GM23338 (cell line): ENCODE measurements at regions not wholly inside any gene's neighbourhood (a gene's known extent, or its start where the extent isn't known, plus 50 kb on each side); places are given as distances from the start of the nearest gene placed in this dataset.

Experiments
- EZH2 ChIP-seq: fragments of 200-600 bp; sonication (generic); IDR thresholded peaks from one replicate; pipeline ENCODE4 v1.8.0; 2017; ENCODE audit warnings: antibody characterized with exemption, mild to moderate bottlenecking, low read depth; ENCODE audit not compliant: unreplicated experiment
- EZH2phosphoT487 ChIP-seq: fragments of 200-600 bp; sonication (generic); IDR thresholded peaks from one replicate; pipeline ENCODE4 v1.8.1; 2018; ENCODE audit warnings: antibody characterized with exemption; ENCODE audit not compliant: unreplicated experiment
- POLR2AphosphoS5 ChIP-seq: IDR thresholded peaks from 2 replicates; pipeline ENCODE4 v1.6.1; 2016; ENCODE audit warnings: antibody characterized with exemption, low read depth
- TF ChIP-seq, protein P1 (sequence below): IDR thresholded peaks from one replicate; pipeline ENCODE4 v1.6.1; 2018; ENCODE audit warnings: antibody characterized with exemption; ENCODE audit not compliant: unreplicated experiment
- TF ChIP-seq, protein P2 (sequence below), 2 experiments: fragments of 200-600 bp in 1 of 2; sonication (generic) in 1 of 2; conservative IDR thresholded peaks; 2 replicates each; pipeline versions ENCODE4 v1.5.1 to v1.6.1; 2016 to 2017; ENCODE audit warnings: antibody characterized with exemption in 2 of 2, low read depth in 2 of 2, mild to moderate bottlenecking in 2 of 2, moderate library complexity in 1 of 2

DNA sequence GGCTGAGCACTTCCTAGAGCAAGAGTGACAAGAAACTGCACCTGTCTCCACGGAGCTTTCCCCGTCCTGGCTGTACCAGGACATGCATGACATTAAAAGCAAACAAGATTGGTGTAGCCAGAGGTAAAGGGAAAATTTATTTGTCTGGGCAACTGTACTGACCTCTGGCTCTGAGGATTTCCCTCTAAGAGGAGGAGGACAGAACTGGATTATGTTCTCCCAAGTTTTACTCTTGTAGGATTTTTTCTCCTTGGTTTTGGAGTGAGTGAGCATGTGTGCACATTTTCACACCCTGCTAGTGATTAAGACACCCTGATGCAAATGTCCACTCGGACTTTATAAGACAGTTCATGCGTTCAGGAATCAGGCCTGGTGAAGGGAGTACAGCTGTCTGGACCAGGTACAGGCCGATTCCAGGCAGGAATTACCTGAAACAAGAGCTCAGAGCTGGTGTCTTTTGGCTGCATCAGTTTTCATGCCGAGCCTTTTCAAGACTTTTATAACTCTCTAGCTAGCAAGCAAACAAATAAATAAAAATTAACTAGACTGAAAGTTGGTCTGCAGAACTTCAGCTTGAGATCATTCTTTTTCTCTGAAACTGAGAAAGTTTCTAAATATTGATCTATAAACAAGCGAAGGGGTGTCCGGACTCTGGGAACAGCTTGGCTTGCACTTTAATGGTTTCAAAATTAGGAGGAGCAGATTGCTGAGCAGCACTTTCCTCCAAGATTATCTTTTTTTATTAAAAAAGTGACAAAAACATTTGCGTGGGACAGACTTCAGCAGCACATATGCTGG lies 51.3 kb upstream of the SPRY1 start:
- TF ChIP-seq, protein P1, sequence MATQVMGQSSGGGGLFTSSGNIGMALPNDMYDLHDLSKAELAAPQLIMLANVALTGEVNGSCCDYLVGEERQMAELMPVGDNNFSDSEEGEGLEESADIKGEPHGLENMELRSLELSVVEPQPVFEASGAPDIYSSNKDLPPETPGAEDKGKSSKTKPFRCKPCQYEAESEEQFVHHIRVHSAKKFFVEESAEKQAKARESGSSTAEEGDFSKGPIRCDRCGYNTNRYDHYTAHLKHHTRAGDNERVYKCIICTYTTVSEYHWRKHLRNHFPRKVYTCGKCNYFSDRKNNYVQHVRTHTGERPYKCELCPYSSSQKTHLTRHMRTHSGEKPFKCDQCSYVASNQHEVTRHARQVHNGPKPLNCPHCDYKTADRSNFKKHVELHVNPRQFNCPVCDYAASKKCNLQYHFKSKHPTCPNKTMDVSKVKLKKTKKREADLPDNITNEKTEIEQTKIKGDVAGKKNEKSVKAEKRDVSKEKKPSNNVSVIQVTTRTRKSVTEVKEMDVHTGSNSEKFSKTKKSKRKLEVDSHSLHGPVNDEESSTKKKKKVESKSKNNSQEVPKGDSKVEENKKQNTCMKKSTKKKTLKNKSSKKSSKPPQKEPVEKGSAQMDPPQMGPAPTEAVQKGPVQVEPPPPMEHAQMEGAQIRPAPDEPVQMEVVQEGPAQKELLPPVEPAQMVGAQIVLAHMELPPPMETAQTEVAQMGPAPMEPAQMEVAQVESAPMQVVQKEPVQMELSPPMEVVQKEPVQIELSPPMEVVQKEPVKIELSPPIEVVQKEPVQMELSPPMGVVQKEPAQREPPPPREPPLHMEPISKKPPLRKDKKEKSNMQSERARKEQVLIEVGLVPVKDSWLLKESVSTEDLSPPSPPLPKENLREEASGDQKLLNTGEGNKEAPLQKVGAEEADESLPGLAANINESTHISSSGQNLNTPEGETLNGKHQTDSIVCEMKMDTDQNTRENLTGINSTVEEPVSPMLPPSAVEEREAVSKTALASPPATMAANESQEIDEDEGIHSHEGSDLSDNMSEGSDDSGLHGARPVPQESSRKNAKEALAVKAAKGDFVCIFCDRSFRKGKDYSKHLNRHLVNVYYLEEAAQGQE: no peak
- TF ChIP-seq, protein P2, sequence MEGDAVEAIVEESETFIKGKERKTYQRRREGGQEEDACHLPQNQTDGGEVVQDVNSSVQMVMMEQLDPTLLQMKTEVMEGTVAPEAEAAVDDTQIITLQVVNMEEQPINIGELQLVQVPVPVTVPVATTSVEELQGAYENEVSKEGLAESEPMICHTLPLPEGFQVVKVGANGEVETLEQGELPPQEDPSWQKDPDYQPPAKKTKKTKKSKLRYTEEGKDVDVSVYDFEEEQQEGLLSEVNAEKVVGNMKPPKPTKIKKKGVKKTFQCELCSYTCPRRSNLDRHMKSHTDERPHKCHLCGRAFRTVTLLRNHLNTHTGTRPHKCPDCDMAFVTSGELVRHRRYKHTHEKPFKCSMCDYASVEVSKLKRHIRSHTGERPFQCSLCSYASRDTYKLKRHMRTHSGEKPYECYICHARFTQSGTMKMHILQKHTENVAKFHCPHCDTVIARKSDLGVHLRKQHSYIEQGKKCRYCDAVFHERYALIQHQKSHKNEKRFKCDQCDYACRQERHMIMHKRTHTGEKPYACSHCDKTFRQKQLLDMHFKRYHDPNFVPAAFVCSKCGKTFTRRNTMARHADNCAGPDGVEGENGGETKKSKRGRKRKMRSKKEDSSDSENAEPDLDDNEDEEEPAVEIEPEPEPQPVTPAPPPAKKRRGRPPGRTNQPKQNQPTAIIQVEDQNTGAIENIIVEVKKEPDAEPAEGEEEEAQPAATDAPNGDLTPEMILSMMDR (conservative IDR thresholded peaks at IDR 0.05; ENCODE audit: low read depth in 2 of 2): no peak
- TF ChIP-seq EZH2 (no peak), EZH2phosphoT487 (no peak), POLR2AphosphoS5 (no peak)
